Rectal smooth muscle tissue (tissue), 1 donor: ENCODE measurements at regions not wholly inside any gene's neighbourhood (a gene's known extent, or its start where the extent isn't known, plus 50 kb on each side); places are given as distances from the start of the nearest gene placed in this dataset.
"Not testable (repeated sequence)": the region's sequence is repeated elsewhere in the genome, so short reads cannot be mapped to it uniquely, and the experiment has no call there.

Experiments
- H3K27ac ChIP-seq: one replicate; pipeline ENCODE4 v1.7.0; 2013; ENCODE audit warnings: low read depth, low read length, inconsistent platforms
- H3K27me3 ChIP-seq: one replicate; pipeline ENCODE4 v1.7.0; 2013; ENCODE audit warnings: low read length; ENCODE audit not compliant: control insufficient read depth, insufficient read depth
- H3K36me3 ChIP-seq: one replicate; pipeline ENCODE4 v1.7.0; 2013; ENCODE audit warnings: low read length; ENCODE audit not compliant: control insufficient read depth, insufficient read depth
- H3K4me1 ChIP-seq: one replicate; pipeline ENCODE4 v1.7.0; 2013; ENCODE audit warnings: low read length; ENCODE audit not compliant: control insufficient read depth, insufficient read depth
- H3K4me3 ChIP-seq: one replicate; pipeline ENCODE4 v1.7.0; 2013; ENCODE audit warnings: low read length
- H3K9ac ChIP-seq: one replicate; pipeline ENCODE4 v1.7.0; 2013; ENCODE audit warnings: low read length

DNA sequence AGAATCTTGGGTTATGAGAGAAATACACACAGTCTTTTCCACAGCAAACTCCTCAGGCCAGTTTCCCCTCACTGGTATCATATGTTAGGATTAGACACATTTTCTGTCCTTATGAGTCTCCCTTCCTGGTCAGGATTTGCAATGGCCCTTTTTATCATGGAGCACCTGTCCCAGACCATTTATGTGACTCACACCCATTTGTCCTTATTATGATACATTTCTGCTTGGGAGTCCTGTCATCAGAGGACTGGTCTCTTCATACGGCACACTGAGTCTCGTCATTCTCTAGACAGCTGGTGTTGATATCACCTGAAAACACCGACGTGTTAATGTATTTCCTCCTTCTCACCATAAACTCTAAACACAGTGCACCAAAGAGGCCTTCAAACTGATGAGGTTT, 105.0 kb upstream of the SYT6 start:
- Histone ChIP-seq H3K4me3 (no peak overlapping the region), H3K27me3 (no peaks in the 10 kb centered on the region), H3K4me1 (no peaks in the 10 kb centered on the region), H3K36me3 (no peaks in the 10 kb centered on the region), H3K9ac (no peak overlapping the region), H3K27ac (no peak overlapping the region)

DNA sequence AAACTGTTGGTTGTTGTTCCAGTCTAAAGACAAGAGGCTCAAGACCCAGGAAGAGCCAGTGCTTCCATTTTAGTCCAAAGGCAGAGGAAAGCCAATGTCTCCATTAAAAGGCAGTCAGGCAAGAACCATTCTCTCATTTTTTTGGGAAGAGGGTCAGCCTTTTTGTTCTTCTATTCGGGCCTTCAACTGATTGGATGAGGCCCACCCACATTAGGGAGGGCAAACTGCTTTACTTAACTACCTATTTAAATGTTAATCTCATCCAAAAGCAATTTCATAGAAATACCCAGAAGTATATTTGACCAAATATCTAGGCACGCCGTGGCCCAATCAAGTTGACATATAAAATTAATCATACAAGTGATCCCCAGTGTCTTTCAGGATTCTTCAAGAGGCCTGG, 104.4 kb upstream of the SYT6 start:
- no peak overlapping the region for H3K4me3 ChIP-seq
- no peak overlapping the region for H3K27ac ChIP-seq
- no peak overlapping the region for H3K9ac ChIP-seq
- H3K27me3 ChIP-seq, result no peaks in the 10 kb centered on the region
- H3K4me1 ChIP-seq, result no peaks in the 10 kb centered on the region
- H3K36me3 ChIP-seq, result no peaks in the 10 kb centered on the region

DNA sequence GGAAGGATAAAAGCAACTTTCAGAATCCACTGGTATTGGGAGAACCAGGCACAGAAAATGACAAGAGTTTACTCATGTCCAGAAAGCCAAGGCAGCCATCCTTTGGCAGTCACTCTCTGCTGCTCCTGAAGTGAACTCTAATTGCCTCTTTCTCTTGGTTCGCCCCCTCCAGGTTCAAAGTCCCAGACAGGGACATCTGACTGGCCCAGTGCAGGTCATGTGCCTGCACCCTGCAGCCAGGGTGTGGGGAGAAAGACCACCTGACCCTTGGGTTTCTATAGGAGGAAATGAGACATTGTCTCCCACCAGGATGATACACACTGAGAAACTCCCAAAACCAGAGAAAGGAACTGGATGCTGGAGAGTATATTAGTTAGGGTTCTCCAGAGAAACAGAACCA, 103.9 kb upstream of the SYT6 start:
- no peaks in the 10 kb centered on the region for H3K4me1 ChIP-seq
- no peak overlapping the region for H3K9ac ChIP-seq
- H3K27me3 ChIP-seq, result no peaks in the 10 kb centered on the region
- H3K36me3 ChIP-seq, result no peaks in the 10 kb centered on the region
- H3K4me3 ChIP-seq, result no peak overlapping the region
- no peak overlapping the region for H3K27ac ChIP-seq

DNA sequence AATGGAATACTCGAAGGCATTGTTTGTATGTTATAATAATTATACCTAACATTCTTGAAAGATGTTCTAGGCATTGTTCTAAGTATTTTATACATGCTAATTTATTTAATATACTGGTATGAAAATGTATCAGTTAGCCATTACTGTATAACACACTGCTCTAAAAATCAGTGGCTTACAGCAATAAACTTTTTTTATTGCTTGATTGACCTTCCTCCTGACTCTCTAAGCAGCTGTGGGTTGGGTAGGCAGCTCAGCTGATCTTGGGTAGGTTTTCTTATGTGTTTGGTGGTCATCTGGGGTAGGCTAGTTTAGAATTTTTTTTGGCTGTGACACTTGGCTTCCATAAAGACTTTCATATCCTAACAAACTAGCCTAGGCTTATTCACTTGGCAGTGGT, 100.2 kb upstream of the SYT6 start:
- H3K4me3 ChIP-seq, result no peak overlapping the region
- no peak overlapping the region for H3K9ac ChIP-seq
- H3K36me3 ChIP-seq, result no peaks in the 10 kb centered on the region
- H3K27me3 ChIP-seq, result no peaks in the 10 kb centered on the region
- H3K27ac ChIP-seq, result no peak overlapping the region
- H3K4me1 ChIP-seq, result no peaks in the 10 kb centered on the region

DNA sequence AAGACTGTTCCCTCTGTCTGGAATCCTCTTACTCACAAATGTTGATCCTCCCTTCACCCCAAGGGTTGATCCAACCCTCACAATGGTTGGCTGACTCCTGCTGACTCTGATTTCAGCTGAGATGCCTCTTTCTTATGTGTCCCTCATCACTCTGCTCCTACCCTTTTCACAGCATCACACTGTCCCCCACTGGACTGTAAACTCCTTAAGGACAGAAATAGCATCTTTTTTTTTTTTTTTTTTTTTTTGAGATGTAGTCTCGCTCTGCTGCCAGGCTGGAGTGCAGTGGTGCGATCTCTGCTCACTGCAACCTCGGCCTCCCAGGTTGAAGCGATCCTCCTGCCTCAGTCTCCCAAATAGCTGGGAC, 97.9 kb upstream of the SYT6 start:
- no peaks in the 10 kb centered on the region for H3K27me3 ChIP-seq
- no peak overlapping the region for H3K4me3 ChIP-seq
- H3K27ac ChIP-seq, result no peak overlapping the region
- H3K9ac ChIP-seq, result no peak overlapping the region
- H3K4me1 ChIP-seq, result no peaks in the 10 kb centered on the region
- H3K36me3 ChIP-seq, result no peaks in the 10 kb centered on the region

DNA sequence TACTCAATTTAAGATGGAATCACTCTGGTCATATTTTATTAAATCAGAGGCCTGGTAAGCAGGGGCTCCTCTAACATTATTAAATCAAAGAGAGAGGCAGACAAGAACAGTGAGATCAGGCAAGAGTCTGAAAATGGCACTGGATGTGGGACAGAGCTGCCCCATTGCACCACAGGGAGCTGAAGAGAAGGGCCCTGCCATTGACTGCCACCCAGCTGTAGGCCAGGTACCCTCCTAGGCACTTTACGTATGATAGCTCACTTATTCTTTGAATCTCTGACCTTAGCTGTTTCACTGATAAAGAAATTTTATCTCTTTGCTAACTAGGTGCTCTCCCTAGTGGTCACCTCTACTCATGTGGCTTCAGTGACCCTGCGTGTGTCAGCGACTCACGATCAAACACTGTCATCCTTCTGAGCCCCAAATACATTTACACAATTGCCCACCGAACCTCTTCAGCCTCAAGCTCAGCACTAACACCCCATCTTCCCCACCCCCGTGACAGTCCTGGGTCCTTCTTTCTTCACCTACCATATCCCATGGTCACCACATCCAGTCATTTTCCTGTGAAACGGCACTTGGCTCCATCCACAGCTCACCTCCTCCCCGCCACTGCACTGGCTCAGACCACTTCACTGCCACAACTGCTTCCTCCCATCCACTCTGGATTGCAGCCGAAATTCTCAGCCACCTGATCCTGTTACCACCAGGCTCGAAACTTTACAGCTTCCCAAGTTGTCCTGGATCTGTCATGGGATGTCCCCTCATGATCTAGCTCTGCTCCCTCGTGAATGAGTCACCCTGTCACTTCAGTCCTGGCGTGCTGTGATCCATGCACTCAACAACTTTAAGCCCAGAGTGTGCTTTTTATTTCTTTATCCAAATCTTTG, 97.3 kb upstream of the SYT6 start:
- no peaks in the 10 kb centered on the region for H3K4me1 ChIP-seq
- no peaks in the 10 kb centered on the region for H3K27me3 ChIP-seq
- no peak overlapping the region for H3K9ac ChIP-seq
- H3K4me3 ChIP-seq, result no peak overlapping the region
- no peak overlapping the region for H3K27ac ChIP-seq
- no peaks in the 10 kb centered on the region for H3K36me3 ChIP-seq

DNA sequence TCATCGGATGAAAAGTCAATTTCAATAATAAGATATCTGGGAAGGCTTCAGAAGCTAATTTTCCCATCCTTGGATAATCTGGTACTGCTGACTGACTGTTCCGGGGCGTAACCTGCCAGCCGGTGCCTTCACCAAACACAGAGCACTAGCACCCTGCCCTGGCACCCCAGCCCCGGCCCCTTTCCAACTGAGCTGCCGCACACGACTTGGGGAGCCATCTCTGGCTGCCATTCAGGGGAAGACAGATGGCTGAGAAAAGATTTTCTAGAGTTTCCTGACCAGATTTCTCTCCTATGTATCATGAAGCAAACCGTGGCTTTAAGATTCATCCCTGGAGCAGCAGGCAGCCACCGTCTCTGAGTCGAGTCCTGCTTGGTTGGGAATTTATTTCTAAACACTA, 96.0 kb upstream of the SYT6 start:
- H3K27ac ChIP-seq, result no peak overlapping the region
- no peaks in the 10 kb centered on the region for H3K4me1 ChIP-seq
- H3K9ac ChIP-seq, result no peak overlapping the region
- H3K27me3 ChIP-seq, result no peaks in the 10 kb centered on the region
- no peaks in the 10 kb centered on the region for H3K36me3 ChIP-seq
- no peak overlapping the region for H3K4me3 ChIP-seq

DNA sequence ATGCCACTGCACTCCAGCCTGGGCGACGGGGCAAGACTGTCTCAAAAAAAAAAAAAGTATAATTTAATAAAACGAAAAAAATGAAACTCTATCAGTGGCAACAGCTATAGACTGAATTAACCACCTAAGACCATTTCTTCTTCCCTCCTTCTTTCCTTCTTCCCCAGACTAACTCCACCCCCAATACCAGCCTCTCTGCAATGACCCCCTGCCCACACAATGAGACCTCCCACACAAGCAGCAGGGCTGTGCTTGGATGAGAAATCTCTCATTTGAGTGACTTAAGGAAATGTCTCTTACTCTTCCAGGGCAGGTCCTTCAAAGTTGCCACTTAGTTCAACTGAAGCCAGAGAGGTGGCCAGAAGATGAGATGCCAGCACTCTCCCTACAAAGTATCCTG, 94.5 kb upstream of the SYT6 start:
- Histone ChIP-seq H3K27me3 (no peaks in the 10 kb centered on the region), H3K4me3 (no peak overlapping the region), H3K4me1 (no peaks in the 10 kb centered on the region), H3K36me3 (no peaks in the 10 kb centered on the region), H3K27ac (no peak overlapping the region), H3K9ac (no peak overlapping the region)

DNA sequence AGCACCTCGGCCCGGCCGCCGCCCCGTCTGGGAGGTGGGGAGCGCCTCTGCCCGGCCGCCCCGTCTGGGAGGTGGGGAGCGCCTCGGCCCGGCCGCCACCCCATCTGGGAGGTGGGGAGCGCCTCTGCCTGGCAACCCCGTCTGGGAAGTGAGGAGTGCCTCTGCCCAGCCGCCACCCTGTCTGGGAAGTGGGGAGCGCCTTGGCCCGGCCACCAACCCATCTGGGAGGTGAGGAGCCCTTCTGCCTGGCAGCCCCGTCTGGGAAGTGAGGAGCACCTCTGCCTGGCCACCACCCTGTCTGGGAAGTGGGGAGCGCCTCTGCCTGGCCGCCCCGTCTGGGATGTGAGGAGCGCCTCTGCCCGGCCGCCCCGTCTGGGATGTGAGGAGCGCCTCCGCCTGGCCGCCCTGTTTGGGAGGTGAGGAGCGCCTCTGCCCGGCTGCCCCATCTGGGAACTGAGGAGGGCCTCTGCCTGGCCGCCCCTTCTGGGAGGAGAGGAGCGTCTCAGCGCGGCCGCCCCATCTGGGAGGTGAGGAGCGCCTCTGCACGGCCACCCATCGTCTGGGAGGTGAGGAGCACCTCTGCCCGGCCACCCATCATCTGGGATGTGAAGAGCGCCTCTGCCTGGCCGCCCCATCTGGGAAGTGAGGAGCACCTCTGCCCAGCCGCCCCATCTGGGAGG, 89.0 kb upstream of the SYT6 start:
- H3K27me3 ChIP-seq, H3K27ac ChIP-seq, H3K9ac ChIP-seq, H3K4me3 ChIP-seq, H3K4me1 ChIP-seq, H3K36me3 ChIP-seq: not testable (repeated sequence)

DNA sequence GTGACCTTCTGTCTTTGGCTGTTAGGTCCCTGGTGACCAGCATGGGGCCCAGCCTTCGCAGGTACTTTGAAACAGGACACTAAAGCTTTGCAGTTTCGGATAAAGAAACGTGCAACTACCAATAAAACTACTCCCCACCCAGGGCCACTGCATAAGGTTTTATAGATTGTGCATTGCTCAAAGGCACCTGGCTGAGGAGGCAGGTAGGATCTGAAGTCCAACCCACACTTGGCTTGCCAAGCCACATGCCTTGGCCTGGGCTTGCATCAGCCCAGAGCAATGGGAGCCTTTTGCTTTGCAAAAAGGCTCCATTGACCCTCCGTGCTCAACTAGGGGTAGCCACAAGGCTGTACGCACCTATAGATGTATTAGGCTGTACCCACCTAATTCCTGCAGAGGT, 84.4 kb upstream of the SYT6 start:
- H3K4me1 ChIP-seq, result no peaks in the 10 kb centered on the region
- H3K9ac ChIP-seq, result no peak overlapping the region
- H3K27ac ChIP-seq, result no peak overlapping the region
- no peaks in the 10 kb centered on the region for H3K36me3 ChIP-seq
- no peaks in the 10 kb centered on the region for H3K27me3 ChIP-seq
- no peak overlapping the region for H3K4me3 ChIP-seq

DNA sequence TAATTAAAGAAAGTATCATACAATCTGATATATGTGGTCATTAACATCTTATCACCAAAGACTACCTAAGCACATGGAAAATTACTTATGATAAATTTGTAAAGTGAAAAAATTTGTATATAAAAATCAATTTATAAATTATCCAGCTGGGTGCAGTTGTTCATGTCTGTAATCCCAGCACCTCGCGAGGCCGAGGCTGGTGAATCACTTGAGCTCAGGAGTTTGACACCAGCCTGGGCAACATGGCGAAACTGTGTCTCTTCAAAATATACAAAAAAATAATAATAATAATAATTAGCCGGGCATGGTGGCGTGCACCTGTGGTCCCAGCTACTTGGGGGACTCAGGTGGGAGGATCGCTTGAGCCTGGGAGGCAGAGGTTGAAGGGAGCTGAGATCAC, 82.8 kb upstream of the SYT6 start:
- Histone ChIP-seq H3K9ac (no peak overlapping the region), H3K36me3 (no peaks in the 10 kb centered on the region), H3K27me3 (no peaks in the 10 kb centered on the region), H3K27ac (no peak overlapping the region), H3K4me3 (no peak overlapping the region), H3K4me1 (no peaks in the 10 kb centered on the region)

DNA sequence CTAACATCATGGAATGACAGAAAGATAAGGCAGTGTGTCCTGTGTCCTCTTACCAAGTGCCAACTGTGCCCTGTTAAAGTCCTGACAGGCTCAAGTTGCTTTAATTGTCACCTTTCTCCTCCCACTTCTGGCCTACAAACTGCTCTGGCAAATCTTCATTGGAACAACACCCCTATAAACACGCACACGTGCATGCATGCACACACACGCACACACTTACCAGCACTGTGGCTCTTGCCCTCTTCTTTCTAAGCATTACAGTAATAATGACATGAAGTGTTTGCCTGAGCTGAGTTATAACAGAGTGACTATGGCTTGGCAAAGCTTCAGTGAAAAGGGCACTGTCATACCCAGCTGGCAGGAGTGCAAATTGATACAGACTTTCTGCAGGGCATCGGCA, 82.3 kb upstream of the SYT6 start:
- H3K9ac ChIP-seq, result no peak overlapping the region
- no peak overlapping the region for H3K27ac ChIP-seq
- no peaks in the 10 kb centered on the region for H3K27me3 ChIP-seq
- no peaks in the 10 kb centered on the region for H3K36me3 ChIP-seq
- no peaks in the 10 kb centered on the region for H3K4me1 ChIP-seq
- H3K4me3 ChIP-seq, result no peak overlapping the region

DNA sequence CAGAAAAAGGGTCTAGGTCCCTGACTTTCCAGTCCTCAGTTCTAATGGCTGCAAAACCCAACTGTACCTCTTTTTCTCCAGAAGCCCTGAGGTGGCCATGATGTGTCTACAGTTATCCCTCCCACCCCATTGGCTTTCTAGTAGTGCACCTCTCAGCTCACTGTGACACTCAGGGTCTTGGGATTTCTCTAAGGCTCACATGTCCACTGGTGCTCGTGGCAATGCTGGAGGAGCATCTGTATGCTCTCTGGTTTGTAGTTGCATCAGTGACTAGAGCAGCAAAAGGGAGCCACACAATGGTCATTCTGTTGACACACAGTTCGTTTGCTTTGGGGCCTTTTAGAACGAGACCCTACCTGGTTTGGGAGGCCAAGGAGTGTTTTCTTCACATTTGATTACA, 81.6 kb upstream of the SYT6 start:
- Histone ChIP-seq H3K27me3 (no peaks in the 10 kb centered on the region), H3K4me3 (no peak overlapping the region), H3K9ac (no peak overlapping the region), H3K27ac (no peak overlapping the region), H3K4me1 (no peaks in the 10 kb centered on the region), H3K36me3 (no peaks in the 10 kb centered on the region)
